Spleen (tissue), 11 donors: ENCODE measurements at regions not wholly inside any gene's neighbourhood (a gene's known extent, or its start where the extent isn't known, plus 50 kb on each side); places are given as distances from the start of the nearest gene placed in this dataset.

Source experiments
- DNase-seq: peaks from one replicate; pipeline ENCODE4 v3.0.0-alpha.2; 2020
- H3K27ac ChIP-seq, 8 donors: fragments of 200-600 bp; sonication (generic) in 7 of 8; 1 replicate in 4 of 8; 2 replicates in 4 of 8; pipeline versions ENCODE4 v1.5.0 to v1.8.0; 2016 to 2021; ENCODE audit warnings: inconsistent platforms in 4 of 8, mild to moderate bottlenecking in 4 of 8, moderate library complexity in 1 of 8
- H3K27me3 ChIP-seq, 7 donors: fragments of 200-600 bp; sonication (generic) in 6 of 7; replicated peaks in 1 of 7; 1 replicate in 4 of 7; 2 replicates in 3 of 7; pipeline versions ENCODE4 v1.5.0 to v1.8.0; 2016 to 2021; ENCODE audit warnings: inconsistent platforms in 3 of 7, mild to moderate bottlenecking in 1 of 7
- H3K36me3 ChIP-seq, 6 donors: fragments of 200-600 bp; sonication (generic) in 5 of 6; 1 replicate in 4 of 6; 2 replicates in 2 of 6; pipeline versions ENCODE4 v1.5.0 to v1.8.0; 2016 to 2021; ENCODE audit warnings: inconsistent platforms in 2 of 6
- H3K4me1 ChIP-seq, 6 donors: fragments of 200-600 bp; sonication (generic) in 5 of 6; 1 replicate in 3 of 6; 2 replicates in 3 of 6; pipeline versions ENCODE4 v1.5.0 to v1.8.0; 2016 to 2021; ENCODE audit warnings: inconsistent platforms in 3 of 6
- H3K4me3 ChIP-seq, 8 donors: fragments of 200-600 bp; sonication (generic) in 7 of 8; 1 replicate in 4 of 8; 2 replicates in 4 of 8; pipeline versions ENCODE4 v1.5.0 to v1.8.0; 2016 to 2021; ENCODE audit warnings: inconsistent platforms in 4 of 8, mild to moderate bottlenecking in 4 of 8, moderate library complexity in 2 of 8
- H3K9me3 ChIP-seq, 8 donors: fragments of 200-600 bp; sonication (generic) in 7 of 8; 1 replicate in 4 of 8; 2 replicates in 4 of 8; pipeline versions ENCODE4 v1.5.0 to v1.8.0; 2016 to 2021; ENCODE audit warnings: inconsistent platforms in 4 of 8
- CTCF ChIP-seq, 11 experiments: fragments of 200-600 bp in 7 of 11; fragments of 450-650 bp in 4 of 11; sonication (generic) in 4 of 11; IDR thresholded peaks in 8 of 11; conservative IDR thresholded peaks in 3 of 11; 1 replicate in 7 of 11; 2 replicates in 4 of 11; pipeline versions ENCODE4 v1.4.0 to v1.8.0; 2016 to 2021; ENCODE audit warnings: antibody characterized with exemption in 11 of 11, inconsistent platforms in 4 of 11, mild to moderate bottlenecking in 1 of 11
- POLR2A ChIP-seq, 3 donors: fragments of 450-650 bp; IDR thresholded peaks; one replicate each; pipeline ENCODE4 v1.5.1; 2017; ENCODE audit warnings: antibody characterized with exemption in 3 of 3, mild to moderate bottlenecking in 1 of 3
- POLR2AphosphoS5 ChIP-seq, 3 donors: sonication (generic); formaldehyde crosslinking; IDR thresholded peaks; one replicate each; pipeline ENCODE4 v1.5.1; 2017; ENCODE audit warnings: antibody characterized with exemption in 3 of 3
- WGBS, 5 donors: extraction: QIAGEN DNeasy Blood & Tissue Kit in 3 of 5; methylation state at CpG; one replicate each; pipeline versions ENCODE4 v1.1.5 to v1.1.7; 2013 to 2018; 5-methylcytosine and 5-hydroxymethylcytosine counted together
- intact Hi-C: fragments of 100-400 bp; cut with DNase I; formaldehyde crosslinking; loops from one replicate; pipeline ENCODE4 v1.15.0; 2023; ENCODE audit warnings: low total_unique reads
- donor health status: healthy with polysubstance abuse.
- donor health status: DM: no; HTN: no; CAD: no; lungs with moderate emphysema.
- donor health status: DM: no; HTN: no; CAD: no.
- donor health status: Bipolar disorder and iron deficiency.
- donor health status: healthy.
- donor health status: DM: no; HTN: no; CAD: no.
- donor health status: DM: yes; HTN: yes; CAD: no.

GRCh38 chr1:239322369-239322768 lies 64.0 kb upstream of the CHRM3 start:
- TF ChIP-seq CTCF (IDR thresholded peaks at IDR 0.05 in 8 of 11, conservative IDR thresholded peaks at IDR 0.05 in 3 of 11) (no peak), POLR2AphosphoS5 (IDR thresholded peaks at IDR 0.05) (no peak), POLR2A (IDR thresholded peaks at IDR 0.05) (no peak)
- no peaks in the 10 kb centered on the region for H3K27me3 ChIP-seq
- H3K9me3 ChIP-seq = no peaks in the 10 kb centered on the region
- no peaks in the 10 kb centered on the region for H3K36me3 ChIP-seq
- DNase-seq = no peak
- H3K4me3 ChIP-seq = no peak overlapping the region
- 71 to 92% (median 86%) methylated on average over 4 of the region's 4 CpGs for WGBS, 5 donors
- H3K4me1 ChIP-seq = no peaks in the 10 kb centered on the region
- no peak overlapping the region for H3K27ac ChIP-seq
- intact Hi-C loops = no loop called here

GRCh38 chr1:239321877-239322276 lies 64.5 kb upstream of the CHRM3 start:
- no peaks in the 10 kb centered on the region for H3K9me3 ChIP-seq
- H3K27me3 ChIP-seq = no peaks in the 10 kb centered on the region
- 91 to 98% (median 95%) methylated on average over 1 of the region's 1 CpG for WGBS, 5 donors
- H3K4me3 ChIP-seq = no peak overlapping the region
- no peak for DNase-seq
- no peaks in the 10 kb centered on the region for H3K36me3 ChIP-seq
- intact Hi-C loops = no loop called here
- TF ChIP-seq CTCF (IDR thresholded peaks at IDR 0.05 in 8 of 11, conservative IDR thresholded peaks at IDR 0.05 in 3 of 11) (no peak), POLR2AphosphoS5 (IDR thresholded peaks at IDR 0.05) (no peak), POLR2A (IDR thresholded peaks at IDR 0.05) (no peak)
- H3K27ac ChIP-seq = no peak overlapping the region
- no peaks in the 10 kb centered on the region for H3K4me1 ChIP-seq

GRCh38 chr1:239317948-239318347 lies 68.4 kb upstream of the CHRM3 start:
- no peak for DNase-seq
- Histone ChIP-seq H3K4me1 (no peaks in the 10 kb centered on the region), H3K36me3 (no peaks in the 10 kb centered on the region), H3K4me3 (no peak overlapping the region), H3K27ac (no peak overlapping the region), H3K27me3 (no peaks in the 10 kb centered on the region), H3K9me3 (no peaks in the 10 kb centered on the region)
- WGBS, 5 donors = 94 to 97% (median 96%) methylated on average over 1 of the region's 1 CpG
- TF ChIP-seq POLR2A (IDR thresholded peaks at IDR 0.05) (no peak), POLR2AphosphoS5 (IDR thresholded peaks at IDR 0.05) (no peak), CTCF (IDR thresholded peaks at IDR 0.05 in 8 of 11, conservative IDR thresholded peaks at IDR 0.05 in 3 of 11) (no peak)
- intact Hi-C loops = no loop called here

- Histone ChIP-seq H3K36me3 (no peaks in the 10 kb centered on the region), H3K4me1 (no peaks in the 10 kb centered on the region), H3K9me3 (no peaks in the 10 kb centered on the region), H3K4me3 (no peak overlapping the region), H3K27ac (no peak overlapping the region), H3K27me3 (no peaks in the 10 kb centered on the region)
- intact Hi-C loops = no loop called here
- DNase-seq = no peak
- 81 to 86% (median 84%) methylated on average over 3 of the region's 3 CpGs for WGBS, 5 donors
- TF ChIP-seq POLR2A (IDR thresholded peaks at IDR 0.05) (no peak), CTCF (IDR thresholded peaks at IDR 0.05 in 8 of 11, conservative IDR thresholded peaks at IDR 0.05 in 3 of 11) (no peak)
Measured at GRCh38 chr1:239315631-239316217, 70.6 kb upstream of the CHRM3 start.
